H1 (cell line): ENCODE measurements at regions not wholly inside any gene's neighbourhood (a gene's known extent, or its start where the extent isn't known, plus 50 kb on each side); places are given as distances from the start of the nearest gene placed in this dataset.

Experiments
- ATF3 ChIP-seq: IDR thresholded peaks from 2 replicates; pipeline ENCODE4 v1.6.1; 2011; ENCODE audit warnings: low read depth, mild to moderate bottlenecking, low read length; ENCODE audit not compliant: insufficient read depth
- CHD1 ChIP-seq: IDR thresholded peaks from 2 replicates; pipeline ENCODE4 v1.6.1; 2012; ENCODE audit warnings: low read depth, low read length, improper control_type of control experiment
- CHD7 ChIP-seq: fragments of 300-600 bp; sonication (generic); IDR thresholded peaks from 2 replicates; pipeline ENCODE4 v1.7.1; 2012; ENCODE audit warnings: low read length, moderate library complexity, mild to moderate bottlenecking, inconsistent platforms; ENCODE audit not compliant: insufficient replicate concordance
- CTCF ChIP-seq, 3 experiments: IDR thresholded peaks; 1 replicate in 2 of 3; 2 replicates in 1 of 3; pipeline versions ENCODE4 v1.5.1 to v1.6.1; 2011; ENCODE audit warnings: low read length in 3 of 3, mild to moderate bottlenecking in 3 of 3, inconsistent platforms in 2 of 3, low read depth in 1 of 3, moderate library complexity in 1 of 3; ENCODE audit not compliant: insufficient read depth in 1 of 3; ENCODE audit errors: control extremely low read depth in 1 of 3
- HDAC2 ChIP-seq, 2 experiments: fragments of 300-600 bp in 1 of 2; sonication (generic) in 1 of 2; IDR thresholded peaks; 2 replicates each; pipeline ENCODE4 v1.6.1; 2011 to 2012; ENCODE audit warnings: low read depth in 2 of 2, low read length in 2 of 2, mild to moderate bottlenecking in 2 of 2, moderate library complexity in 2 of 2, borderline replicate concordance in 1 of 2, inconsistent platforms in 1 of 2
- NRF1 ChIP-seq: IDR thresholded peaks from 2 replicates; pipeline ENCODE4 v1.6.1; 2011; ENCODE audit warnings: mild to moderate bottlenecking, low read depth, low read length, improper control_type of control experiment
- ZNF274 ChIP-seq: IDR thresholded peaks from 2 replicates; pipeline ENCODE4 v1.7.0; 2012; ENCODE audit warnings: low read length, borderline replicate concordance; ENCODE audit errors: extremely low read depth

- TF ChIP-seq CHD7 (no peak), CTCF (IDR thresholded peaks at IDR 0.05; ENCODE audit: control extremely low read depth in 1 of 3, insufficient read depth in 1 of 3, low read depth in 1 of 3, low read length in 3 of 3) (no peak), NRF1 (no peak), HDAC2 (IDR thresholded peaks at IDR 0.05; ENCODE audit: borderline replicate concordance in 1 of 2, low read depth in 2 of 2, low read length in 2 of 2) (no peak), ZNF274 (no peak), CHD1 (no peak), ATF3 (no peak)
Observed at GRCh38 chr3:13263770-13264467, 156.2 kb downstream of the NUP210 start (continued).
